ENCODE measurements at regions not wholly inside any gene's neighbourhood (a gene's known extent, or its start where the extent isn't known, plus 50 kb on each side); places are given as distances from the start of the nearest gene placed in this dataset.

DNA sequence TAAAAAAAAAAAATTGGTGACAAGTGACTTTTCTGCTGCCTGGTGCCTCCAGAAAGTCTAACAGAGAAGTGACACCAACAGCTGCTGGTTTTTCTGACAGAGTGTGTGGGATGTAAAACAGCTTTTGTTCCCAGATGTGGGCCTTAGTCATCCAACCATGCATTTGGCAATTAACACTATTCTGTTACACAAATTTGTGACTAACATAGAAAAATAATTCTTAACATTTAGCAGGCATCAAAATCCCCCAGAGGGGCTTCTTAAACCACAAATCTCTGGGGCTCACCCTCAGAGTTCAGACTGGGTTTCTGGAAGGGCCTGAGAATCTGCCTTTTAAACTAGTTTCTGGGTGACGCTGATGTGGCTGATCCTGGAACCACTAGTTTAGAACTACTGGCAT lies 100.5 kb upstream of the PCDH7 start:
- DNase-seq (ENCODE audit: extremely low spot score, insufficient read length, low read depth) (no peak), FAIRE-seq (no peak)

DNA sequence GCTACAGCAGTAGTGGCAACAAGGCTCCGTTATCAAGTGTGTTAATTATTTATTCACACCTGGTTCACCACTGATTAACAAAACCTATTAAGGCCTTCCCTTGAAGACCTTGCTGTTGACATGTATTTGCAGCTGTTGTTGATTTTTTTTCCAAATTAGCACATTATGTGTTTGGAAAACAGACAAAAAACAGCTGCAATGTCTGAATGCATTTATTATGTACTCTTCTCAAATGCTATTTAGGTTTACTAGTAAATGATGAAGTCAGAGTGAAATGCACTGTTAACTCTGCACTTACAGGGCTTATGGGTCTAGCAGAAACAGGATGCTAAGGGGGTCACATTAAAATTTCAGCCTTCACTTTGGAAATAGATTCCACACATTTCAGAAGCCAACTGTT lies 99.5 kb upstream of the PCDH7 start:
- FAIRE-seq = no peak
- DNase-seq (ENCODE audit: extremely low spot score, insufficient read length, low read depth) = no peak

- FAIRE-seq = no peak
- no peak for DNase-seq (ENCODE audit: extremely low spot score, insufficient read length, low read depth)
Measured at GRCh38 chr4:30630431-30630830, 89.7 kb upstream of the PCDH7 start.

DNA sequence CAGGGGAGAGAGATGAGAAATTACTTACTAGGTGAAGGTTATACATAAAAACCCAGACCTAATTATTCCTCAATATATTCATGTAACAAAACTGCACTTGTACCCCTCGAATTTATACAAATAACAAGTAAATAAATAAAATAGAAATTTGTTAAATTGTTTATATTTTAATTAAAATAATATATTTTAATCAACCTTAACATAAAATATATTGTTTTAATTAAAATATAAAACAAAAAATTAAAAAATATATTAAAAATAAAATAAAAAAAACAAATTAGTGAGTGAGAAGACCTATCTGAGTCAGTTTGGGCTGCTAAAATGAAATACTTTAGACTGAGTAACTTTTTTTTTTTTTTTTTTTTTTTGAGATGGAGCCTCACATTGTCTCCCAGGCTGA lies 87.4 kb upstream of the PCDH7 start:
- FAIRE-seq (no peak), DNase-seq (ENCODE audit: extremely low spot score, insufficient read length, low read depth) (no peak)

DNA sequence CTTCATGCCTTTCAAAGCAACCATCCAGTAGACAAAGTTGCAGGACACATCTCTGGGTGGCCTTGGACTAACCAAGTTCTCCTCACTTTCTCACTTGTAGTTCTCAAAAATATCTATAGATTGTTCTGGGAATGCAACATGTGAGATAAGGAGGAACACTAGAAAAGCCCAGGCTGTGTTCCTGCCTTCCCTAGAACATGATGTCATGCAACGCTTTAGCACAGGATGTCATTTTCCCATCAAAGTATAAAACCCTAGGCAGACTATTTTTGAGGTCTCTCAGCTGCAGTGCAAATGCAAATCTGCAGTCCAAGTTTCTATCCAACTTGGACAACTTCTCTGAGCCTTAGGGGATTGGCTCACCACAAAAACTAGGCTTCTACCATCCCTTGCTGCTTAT lies 78.8 kb upstream of the PCDH7 start:
- DNase-seq (ENCODE audit: extremely low spot score, insufficient read length, low read depth) (no peak), FAIRE-seq (no peak)

- no peak for DNase-seq (ENCODE audit: extremely low spot score, insufficient read length, low read depth)
- FAIRE-seq = no peak
Measured at GRCh38 chr4:30642567-30642966, 77.6 kb upstream of the PCDH7 start.

GRCh38 chr4:30653291-30653690 lies 66.9 kb upstream of the PCDH7 start:
- DNase-seq (ENCODE audit: extremely low spot score, insufficient read length, low read depth) = no peak

GRCh38 chr4:30656828-30657227 lies 63.3 kb upstream of the PCDH7 start:
- no peak for DNase-seq (ENCODE audit: extremely low spot score, insufficient read length, low read depth)
- no peak for FAIRE-seq

More at GRCh38 chr4:30653291-30653690, 66.9 kb upstream of the PCDH7 start:
- no peak for FAIRE-seq

DNA sequence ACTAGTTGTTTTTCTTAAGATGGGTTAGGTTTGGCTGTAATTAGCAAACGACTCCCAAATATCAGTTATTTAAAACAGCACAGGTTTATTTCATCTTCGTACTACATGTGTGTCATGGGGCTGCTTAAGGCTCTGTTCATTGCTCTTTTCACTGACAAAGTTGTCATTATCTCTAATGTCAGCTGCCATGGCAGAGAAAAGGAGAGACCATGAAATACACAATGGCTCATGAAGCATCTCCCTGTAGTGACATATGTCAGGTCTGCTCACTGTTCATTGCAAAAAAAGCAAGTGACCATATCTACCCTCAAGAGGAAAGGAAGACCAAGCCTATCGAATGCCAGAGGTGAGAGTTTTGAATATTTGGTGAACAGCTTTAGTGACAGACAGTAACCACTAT lies 52.2 kb upstream of the PCDH7 start:
- FAIRE-seq = no peak
- DNase-seq (ENCODE audit: extremely low spot score, insufficient read length, low read depth) = no peak

DNA sequence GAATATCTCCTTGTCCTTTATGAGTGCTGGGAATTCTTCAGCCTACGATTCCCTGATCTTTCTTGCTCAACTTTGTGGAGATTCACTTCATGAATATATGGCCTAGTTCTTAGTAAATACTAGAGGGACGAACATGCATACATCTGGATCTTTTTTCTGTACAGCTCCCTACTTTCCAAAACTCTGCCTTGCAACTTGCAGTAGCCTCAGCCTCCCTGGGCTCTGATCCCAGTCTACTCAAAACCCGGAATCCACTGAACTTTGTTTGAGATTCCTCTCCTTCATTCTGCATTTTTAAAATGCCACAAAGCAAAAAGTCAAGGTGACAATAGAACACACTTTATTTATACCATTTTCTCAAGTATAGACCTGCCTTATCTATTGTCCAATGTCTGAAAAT lies 50.0 kb upstream of the PCDH7 start:
- no peak for FAIRE-seq
- no peak for DNase-seq (ENCODE audit: extremely low spot score, insufficient read length, low read depth)
